AG20443 (cell line): ENCODE measurements at regions not wholly inside any gene's neighbourhood (a gene's known extent, or its start where the extent isn't known, plus 50 kb on each side); places are given as distances from the start of the nearest gene placed in this dataset.
A peak's percentile ranks its signal among the peaks of the same experiment; 100 is the strongest.

Experiments
- DNase-seq: peaks from one replicate; pipeline ENCODE4 v3.0.0; 2012; ENCODE audit warnings: low spot score, mixed read lengths

GRCh38 chr6:16078064-16078463, 50.8 kb upstream of the MYLIP start:
- DNase-seq = no peak

GRCh38 chr6:16069671-16070070, 59.2 kb upstream of the MYLIP start:
- no peak for DNase-seq

- no peak for DNase-seq
Measured at GRCh38 chr6:16069222-16069621, 59.7 kb upstream of the MYLIP start.

- DNase-seq = no peak
Measured at GRCh38 chr6:16067568-16067967, 61.3 kb upstream of the MYLIP start.

- no peak for DNase-seq
Measured at GRCh38 chr6:16064671-16065072, 64.2 kb upstream of the MYLIP start.

- DNase-seq = no peak
Measured at GRCh38 chr6:16063580-16063979, 65.3 kb upstream of the MYLIP start.

GRCh38 chr6:16061818-16062217, 67.1 kb upstream of the MYLIP start:
- DNase-seq = no peak

- DNase-seq = no peak
Measured at GRCh38 chr6:16060039-16060438, 68.8 kb upstream of the MYLIP start.

GRCh38 chr6:16059496-16059895, 69.4 kb upstream of the MYLIP start:
- DNase-seq = no peak

GRCh38 chr6:16058929-16059345, 69.9 kb upstream of the MYLIP start:
- no peak for DNase-seq

GRCh38 chr6:16058201-16058928, 70.5 kb upstream of the MYLIP start:
- no peak for DNase-seq

- DNase-seq = no peak
Measured at GRCh38 chr6:16057446-16057845, 71.4 kb upstream of the MYLIP start.

- DNase-seq = peak; percentile 27
Measured at GRCh38 chr6:16056263-16056870, 72.5 kb upstream of the MYLIP start.

- DNase-seq = no peak
Measured at GRCh38 chr6:16055852-16056251, 73.0 kb upstream of the MYLIP start.

- DNase-seq = no peak
Measured at GRCh38 chr6:16049168-16049567, 79.7 kb upstream of the MYLIP start.

GRCh38 chr6:16048221-16048620, 80.7 kb upstream of the MYLIP start:
- DNase-seq = no peak

- no peak for DNase-seq
Measured at GRCh38 chr6:16047435-16047990, 81.4 kb upstream of the MYLIP start.

- no peak for DNase-seq
Measured at GRCh38 chr6:16045238-16045637, 83.6 kb upstream of the MYLIP start.

GRCh38 chr6:16044211-16044643, 84.7 kb upstream of the MYLIP start:
- no peak for DNase-seq

- no peak for DNase-seq
Measured at GRCh38 chr6:16043171-16044135, 85.4 kb upstream of the MYLIP start.

- DNase-seq = no peak
Measured at GRCh38 chr6:16042751-16043150, 86.1 kb upstream of the MYLIP start.

GRCh38 chr6:16041327-16041726, 87.6 kb upstream of the MYLIP start:
- DNase-seq = no peak

- no peak for DNase-seq
Measured at GRCh38 chr6:16040628-16040974, 88.3 kb upstream of the MYLIP start.
